ENCODE measurements at regions not wholly inside any gene's neighbourhood (a gene's known extent, or its start where the extent isn't known, plus 50 kb on each side); places are given as distances from the start of the nearest gene placed in this dataset.

DNA sequence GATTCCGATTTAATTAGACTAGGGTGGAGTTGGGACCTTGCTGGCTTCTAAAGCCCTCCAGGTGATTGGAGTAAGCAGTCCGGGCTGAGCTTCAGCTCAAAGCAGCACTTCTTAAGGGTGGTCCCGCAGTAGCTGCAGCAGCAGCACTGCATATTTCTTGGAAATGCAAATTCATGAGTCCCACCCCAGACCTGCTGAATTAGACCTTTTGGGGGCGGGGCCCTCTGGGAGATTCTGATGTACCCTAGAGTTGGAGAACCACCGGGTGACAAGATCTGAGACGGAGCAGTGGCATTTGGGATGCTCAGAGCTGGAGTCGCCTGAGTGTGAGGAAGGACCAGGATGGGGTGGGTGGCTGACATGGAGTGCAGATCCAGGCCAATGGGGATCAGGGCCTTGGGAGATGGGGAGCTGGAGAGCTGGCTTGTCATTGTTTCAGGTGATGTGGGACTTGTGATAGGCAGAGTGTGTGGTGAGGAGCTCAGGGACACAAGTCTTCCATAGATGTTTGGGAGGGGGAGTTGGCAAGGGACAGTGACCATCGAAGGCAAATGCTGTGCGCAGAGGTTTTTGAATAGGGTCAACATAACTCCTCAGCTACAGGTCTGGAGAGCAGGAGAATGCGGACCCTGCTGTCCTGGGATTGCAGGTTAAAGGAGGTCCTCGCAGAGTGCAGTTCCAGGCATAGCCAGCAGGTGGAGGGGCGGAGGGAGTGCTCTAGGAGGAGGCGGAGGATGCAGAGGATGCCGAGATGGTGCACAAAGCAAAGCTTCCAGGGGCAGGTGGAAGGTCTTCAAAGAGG is 130.9 kb upstream of the RAB12 start:
- TF ChIP-seq CTCF (IDR thresholded peaks at IDR 0.05; ENCODE audit: extremely low read depth in 1 of 2, insufficient read depth in 1 of 2, low read depth in 1 of 2, low read length in 2 of 2) = peak; percentile 67 to 92
- no peak for TF ChIP-seq MYC (IDR thresholded peaks at IDR 0.05; ENCODE audit: low read depth, low read length)
- no peak for TF ChIP-seq POLR2A (IDR thresholded peaks at IDR 0.05; ENCODE audit: low read depth, low read length)
